BJ (cell line): ENCODE measurements at regions not wholly inside any gene's neighbourhood (a gene's known extent, or its start where the extent isn't known, plus 50 kb on each side); places are given as distances from the start of the nearest gene placed in this dataset.

Source experiments
- CTCF ChIA-PET: fragments of 350-600 bp; formaldehyde crosslinking; extraction: SDS; loops from one replicate; lab custom pipeline; 2021; ENCODE audit warnings: antibody characterized with exemption, inconsistent platforms; lab: Yijun Ruan, JAX
- POLR2A ChIA-PET: fragments of 300-600 bp; sonication (Branson Sonifier 250); formaldehyde crosslinking; extraction: SDS; loops from one replicate; lab custom pipeline; 2021; ENCODE audit warnings: antibody characterized with exemption; lab: Charles Lee
- DNase-seq: peaks from one replicate; pipeline ENCODE4 v3.0.0-alpha.2; 2011; ENCODE audit warnings: low read depth
- H3K27me3 ChIP-seq: 2 replicates; pipeline ENCODE4 v1.6.0; 2011; ENCODE audit warnings: low read length; ENCODE audit not compliant: control insufficient read depth, insufficient read depth
- H3K36me3 ChIP-seq: 2 replicates; pipeline ENCODE4 v1.5.1; 2011; ENCODE audit warnings: low read length; ENCODE audit not compliant: control insufficient read depth, insufficient read depth
- H3K4me3 ChIP-seq: 2 replicates; pipeline ENCODE4 v1.5.1; 2011; ENCODE audit warnings: low read depth, mild to moderate bottlenecking, control low read depth, low read length
- TF ChIP-seq, protein P1 (sequence below): IDR thresholded peaks from 2 replicates; pipeline ENCODE4 v1.5.1; 2011; ENCODE audit warnings: low read depth, mild to moderate bottlenecking, control low read depth, inconsistent platforms, low read length, moderate library complexity; ENCODE audit not compliant: insufficient read depth

DNA sequence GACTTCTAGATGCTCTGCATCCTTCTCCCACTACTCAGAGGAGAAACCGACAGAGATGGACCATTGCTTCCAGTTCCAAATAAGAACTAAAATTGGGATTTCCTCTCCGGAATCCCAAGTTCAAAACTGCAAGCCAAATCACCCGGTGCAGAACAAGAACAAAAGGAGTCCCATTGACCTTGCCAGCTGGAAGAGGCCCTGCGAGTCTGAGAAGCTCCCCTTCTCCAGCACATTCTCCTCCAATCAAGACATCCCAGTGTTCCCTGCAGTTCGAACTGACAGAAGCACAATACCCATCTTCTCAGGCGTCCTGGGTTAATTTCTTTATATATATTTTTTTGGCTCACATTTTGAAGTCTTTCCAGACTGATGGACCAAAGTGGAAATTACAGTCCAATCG lies 195.3 kb upstream of the MEIS1 start:
- Histone ChIP-seq H3K36me3 (no peaks in the 10 kb centered on the region), H3K4me3 (no peak overlapping the region), H3K27me3 (no peaks in the 10 kb centered on the region; the same call in 1 of the 2 replicates)
- no peak for DNase-seq
- TF ChIP-seq, protein P1, sequence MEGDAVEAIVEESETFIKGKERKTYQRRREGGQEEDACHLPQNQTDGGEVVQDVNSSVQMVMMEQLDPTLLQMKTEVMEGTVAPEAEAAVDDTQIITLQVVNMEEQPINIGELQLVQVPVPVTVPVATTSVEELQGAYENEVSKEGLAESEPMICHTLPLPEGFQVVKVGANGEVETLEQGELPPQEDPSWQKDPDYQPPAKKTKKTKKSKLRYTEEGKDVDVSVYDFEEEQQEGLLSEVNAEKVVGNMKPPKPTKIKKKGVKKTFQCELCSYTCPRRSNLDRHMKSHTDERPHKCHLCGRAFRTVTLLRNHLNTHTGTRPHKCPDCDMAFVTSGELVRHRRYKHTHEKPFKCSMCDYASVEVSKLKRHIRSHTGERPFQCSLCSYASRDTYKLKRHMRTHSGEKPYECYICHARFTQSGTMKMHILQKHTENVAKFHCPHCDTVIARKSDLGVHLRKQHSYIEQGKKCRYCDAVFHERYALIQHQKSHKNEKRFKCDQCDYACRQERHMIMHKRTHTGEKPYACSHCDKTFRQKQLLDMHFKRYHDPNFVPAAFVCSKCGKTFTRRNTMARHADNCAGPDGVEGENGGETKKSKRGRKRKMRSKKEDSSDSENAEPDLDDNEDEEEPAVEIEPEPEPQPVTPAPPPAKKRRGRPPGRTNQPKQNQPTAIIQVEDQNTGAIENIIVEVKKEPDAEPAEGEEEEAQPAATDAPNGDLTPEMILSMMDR = no peak
- ChIA-PET POLR2A (no interaction called here), CTCF (no interaction called here)

DNA sequence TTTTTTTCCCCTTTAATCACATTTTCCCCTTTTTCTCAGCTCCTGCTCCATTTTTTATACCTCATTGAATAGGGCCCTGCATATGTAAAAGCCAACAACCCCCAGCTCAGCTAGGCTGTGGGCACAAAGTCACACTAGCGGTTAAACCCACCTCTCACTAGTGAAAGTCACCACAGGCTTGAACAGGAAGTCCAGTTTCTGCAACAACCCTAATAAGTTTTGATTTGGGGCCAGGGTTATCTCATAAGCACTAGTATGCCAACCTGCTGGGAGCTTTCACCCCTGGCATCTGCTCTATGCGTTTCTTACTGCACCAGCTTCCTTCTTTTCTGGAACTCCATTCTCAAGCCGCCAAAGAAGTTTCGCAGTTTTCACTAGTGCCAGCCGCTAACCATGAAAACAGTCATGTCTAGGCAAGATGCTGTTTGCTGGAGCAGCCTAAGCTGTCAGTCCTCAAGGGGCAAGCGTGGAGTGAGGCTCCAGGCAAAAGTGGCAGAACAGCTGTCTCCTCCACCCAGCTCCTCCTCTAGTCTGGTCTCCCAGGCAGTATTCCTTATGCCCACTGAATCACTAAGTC lies 197.0 kb upstream of the MEIS1 start:
- CTCF ChIA-PET = no interaction called here
- POLR2A ChIA-PET = no interaction called here
- DNase-seq = no peak
- Histone ChIP-seq H3K27me3 (no peaks in the 10 kb centered on the region; the same call in 1 of the 2 replicates), H3K36me3 (no peaks in the 10 kb centered on the region), H3K4me3 (no peak overlapping the region)
- TF ChIP-seq, protein P1 = no peak

DNA sequence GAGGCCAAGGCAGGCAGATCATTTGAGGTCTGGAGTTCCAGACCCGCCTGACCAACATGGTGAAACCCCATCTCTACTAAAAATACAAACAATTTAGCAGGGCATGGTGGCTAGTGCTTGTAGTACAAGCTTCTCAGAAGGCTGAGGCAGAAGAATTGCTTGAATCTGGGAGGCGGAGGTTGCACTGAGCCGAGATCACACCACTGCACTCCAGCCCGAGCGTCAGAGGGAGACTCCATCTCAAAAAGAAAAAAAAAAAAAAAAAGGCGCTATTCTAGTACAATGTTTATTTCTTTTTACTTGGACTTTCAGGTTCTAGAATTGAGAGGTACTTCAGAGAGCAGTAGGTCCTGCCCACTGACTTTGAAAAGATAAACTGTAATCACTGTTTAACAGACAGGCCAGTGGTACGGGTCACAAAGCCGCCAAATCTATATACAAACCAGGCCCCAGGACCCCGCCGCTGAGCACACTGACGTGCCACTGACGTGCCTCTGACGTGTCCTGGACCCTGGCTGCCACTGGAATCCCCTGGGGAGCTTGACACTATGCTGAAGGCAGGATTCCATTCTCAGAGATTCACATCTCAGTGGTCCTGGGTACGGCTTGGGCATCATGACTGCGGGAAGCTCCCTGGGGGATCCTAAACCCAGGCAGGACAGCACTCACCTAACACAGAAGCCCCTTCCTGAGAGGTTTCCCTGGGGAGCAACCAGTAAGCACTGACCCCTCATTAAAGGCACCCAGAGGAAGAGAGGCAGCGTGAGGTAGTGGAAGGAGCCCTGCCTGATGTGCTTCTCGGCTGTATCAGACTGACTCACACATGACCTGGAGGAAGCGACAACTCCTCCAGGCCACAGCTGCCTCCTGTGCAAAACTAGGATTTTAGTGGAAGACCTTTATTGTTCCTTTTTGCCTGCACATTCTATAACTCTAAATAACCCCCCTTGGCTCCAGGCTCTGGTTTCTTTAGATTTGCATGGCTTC lies 197.8 kb upstream of the MEIS1 start:
- POLR2A ChIA-PET = no interaction called here
- CTCF ChIA-PET = no interaction called here
- no peak for DNase-seq
- TF ChIP-seq, protein P1 = no peak
- Histone ChIP-seq H3K27me3 (no peaks in the 10 kb centered on the region; the same call in 1 of the 2 replicates), H3K4me3 (no peak overlapping the region), H3K36me3 (no peaks in the 10 kb centered on the region)

DNA sequence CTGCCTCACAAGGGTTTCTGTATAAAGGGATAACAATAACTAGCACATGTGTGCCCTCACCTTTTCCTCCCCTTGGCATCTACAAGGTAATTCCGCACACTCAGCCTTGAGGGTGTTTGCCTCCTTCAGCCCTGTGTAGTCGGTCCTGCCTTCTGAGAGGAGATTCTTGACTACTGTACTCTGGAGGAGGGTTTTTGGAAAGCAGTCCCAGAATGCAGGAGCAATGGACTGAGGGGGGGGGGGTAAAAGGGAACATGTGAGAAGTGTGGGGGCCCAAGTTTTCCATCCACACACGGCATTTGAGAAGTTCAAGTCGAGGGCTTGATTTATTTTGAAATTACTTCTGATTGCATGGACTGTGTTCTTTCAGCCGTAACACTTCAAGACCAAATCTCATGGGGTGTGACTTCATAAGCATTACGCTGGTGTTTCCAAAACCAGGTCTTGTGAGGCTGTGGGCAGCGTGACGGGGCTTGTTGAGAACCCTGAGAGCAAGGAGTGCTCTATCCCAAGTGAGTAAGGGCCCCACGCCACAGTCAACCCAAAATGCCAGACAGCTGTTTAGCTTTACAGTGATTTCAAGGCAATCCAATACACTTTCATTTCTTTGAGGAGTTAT lies 198.7 kb upstream of the MEIS1 start:
- no peaks in the 10 kb centered on the region; the same call in 1 of the 2 replicates for H3K27me3 ChIP-seq
- no peak overlapping the region for H3K4me3 ChIP-seq
- CTCF ChIA-PET = no interaction called here
- H3K36me3 ChIP-seq = no peaks in the 10 kb centered on the region
- DNase-seq = no peak
- TF ChIP-seq, protein P1 = no peak
- POLR2A ChIA-PET = interaction anchor here (0.5 kb wide), 1 partner anchor 343 kb away, joined by 4 read pairs; no protein-coding TSS in a partner anchor

DNA sequence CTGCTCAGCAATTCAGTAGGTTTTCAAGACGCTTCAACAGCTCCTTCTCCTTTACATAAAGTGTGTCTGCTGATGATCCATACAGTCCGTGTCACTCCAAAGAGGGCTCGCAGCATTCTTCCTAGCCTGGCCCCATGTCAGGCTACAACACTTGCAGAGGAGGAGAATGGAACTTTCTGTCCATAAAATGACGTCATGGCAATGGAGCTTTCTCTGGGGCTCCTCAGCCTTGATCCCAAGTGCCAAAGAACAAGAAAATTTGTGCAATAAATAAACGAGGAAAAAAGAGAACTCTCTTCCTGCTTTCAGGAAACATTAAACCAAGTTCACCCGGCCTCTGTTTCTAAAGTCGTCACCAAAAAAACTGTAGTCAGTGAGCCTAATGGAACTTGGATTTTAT lies 199.5 kb upstream of the MEIS1 start:
- no peak for DNase-seq
- POLR2A ChIA-PET = no interaction called here
- CTCF ChIA-PET = no interaction called here
- TF ChIP-seq, protein P1 = no peak
- H3K4me3 ChIP-seq = no peak overlapping the region
- H3K27me3 ChIP-seq = no peaks in the 10 kb centered on the region; the same call in 1 of the 2 replicates
- H3K36me3 ChIP-seq = no peaks in the 10 kb centered on the region
